Esophagus squamous epithelium (tissue), 4 donors: ENCODE measurements at regions not wholly inside any gene's neighbourhood (a gene's known extent, or its start where the extent isn't known, plus 50 kb on each side); places are given as distances from the start of the nearest gene placed in this dataset.

Source experiments
- POLR2A ChIP-seq, 4 donors: fragments of 450-650 bp; IDR thresholded peaks; one replicate each; pipeline ENCODE4 v1.6.1; 2017; ENCODE audit warnings: antibody characterized with exemption in 4 of 4, mild to moderate bottlenecking in 4 of 4, moderate library complexity in 3 of 4
- TF ChIP-seq, protein P1 (sequence below), 6 experiments: fragments of 450-650 bp in 4 of 6; fragments of 200-600 bp in 2 of 6; sonication (generic) in 2 of 6; IDR thresholded peaks; one replicate each; pipeline ENCODE4 v1.5.1; 2016 to 2019; ENCODE audit warnings: antibody characterized with exemption in 6 of 6, mild to moderate bottlenecking in 4 of 6, moderate library complexity in 4 of 6

- TF ChIP-seq, protein P1, sequence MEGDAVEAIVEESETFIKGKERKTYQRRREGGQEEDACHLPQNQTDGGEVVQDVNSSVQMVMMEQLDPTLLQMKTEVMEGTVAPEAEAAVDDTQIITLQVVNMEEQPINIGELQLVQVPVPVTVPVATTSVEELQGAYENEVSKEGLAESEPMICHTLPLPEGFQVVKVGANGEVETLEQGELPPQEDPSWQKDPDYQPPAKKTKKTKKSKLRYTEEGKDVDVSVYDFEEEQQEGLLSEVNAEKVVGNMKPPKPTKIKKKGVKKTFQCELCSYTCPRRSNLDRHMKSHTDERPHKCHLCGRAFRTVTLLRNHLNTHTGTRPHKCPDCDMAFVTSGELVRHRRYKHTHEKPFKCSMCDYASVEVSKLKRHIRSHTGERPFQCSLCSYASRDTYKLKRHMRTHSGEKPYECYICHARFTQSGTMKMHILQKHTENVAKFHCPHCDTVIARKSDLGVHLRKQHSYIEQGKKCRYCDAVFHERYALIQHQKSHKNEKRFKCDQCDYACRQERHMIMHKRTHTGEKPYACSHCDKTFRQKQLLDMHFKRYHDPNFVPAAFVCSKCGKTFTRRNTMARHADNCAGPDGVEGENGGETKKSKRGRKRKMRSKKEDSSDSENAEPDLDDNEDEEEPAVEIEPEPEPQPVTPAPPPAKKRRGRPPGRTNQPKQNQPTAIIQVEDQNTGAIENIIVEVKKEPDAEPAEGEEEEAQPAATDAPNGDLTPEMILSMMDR (IDR thresholded peaks at IDR 0.05) = no peak
- no peak for TF ChIP-seq POLR2A (IDR thresholded peaks at IDR 0.05)
Observed at GRCh38 chr2:55116598-55116964, 66.3 kb upstream of the RTN4 start.
